ENCODE measurements at regions not wholly inside any gene's neighbourhood (a gene's known extent, or its start where the extent isn't known, plus 50 kb on each side); places are given as distances from the start of the nearest gene placed in this dataset.

DNA sequence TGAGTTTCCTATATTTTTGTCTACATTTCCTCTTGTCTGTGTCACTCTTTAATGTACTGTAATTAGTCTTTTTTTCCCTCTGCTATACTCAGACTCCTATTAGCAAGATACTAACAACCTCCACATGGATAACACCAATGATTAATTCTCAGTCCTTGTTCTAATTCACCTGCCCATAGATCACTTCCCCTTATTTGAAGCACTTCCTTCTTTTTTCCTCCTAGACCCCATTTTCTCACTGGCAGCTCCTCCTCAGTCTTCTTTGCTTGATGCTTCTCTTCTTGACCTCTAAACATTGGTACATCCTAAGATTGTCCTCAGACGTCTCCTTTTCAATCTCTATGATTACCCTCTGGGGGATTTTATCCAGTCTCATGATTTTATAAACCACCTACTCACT lies 98.2 kb upstream of the IMMP2L start:
- TF ChIP-seq, protein P1, sequence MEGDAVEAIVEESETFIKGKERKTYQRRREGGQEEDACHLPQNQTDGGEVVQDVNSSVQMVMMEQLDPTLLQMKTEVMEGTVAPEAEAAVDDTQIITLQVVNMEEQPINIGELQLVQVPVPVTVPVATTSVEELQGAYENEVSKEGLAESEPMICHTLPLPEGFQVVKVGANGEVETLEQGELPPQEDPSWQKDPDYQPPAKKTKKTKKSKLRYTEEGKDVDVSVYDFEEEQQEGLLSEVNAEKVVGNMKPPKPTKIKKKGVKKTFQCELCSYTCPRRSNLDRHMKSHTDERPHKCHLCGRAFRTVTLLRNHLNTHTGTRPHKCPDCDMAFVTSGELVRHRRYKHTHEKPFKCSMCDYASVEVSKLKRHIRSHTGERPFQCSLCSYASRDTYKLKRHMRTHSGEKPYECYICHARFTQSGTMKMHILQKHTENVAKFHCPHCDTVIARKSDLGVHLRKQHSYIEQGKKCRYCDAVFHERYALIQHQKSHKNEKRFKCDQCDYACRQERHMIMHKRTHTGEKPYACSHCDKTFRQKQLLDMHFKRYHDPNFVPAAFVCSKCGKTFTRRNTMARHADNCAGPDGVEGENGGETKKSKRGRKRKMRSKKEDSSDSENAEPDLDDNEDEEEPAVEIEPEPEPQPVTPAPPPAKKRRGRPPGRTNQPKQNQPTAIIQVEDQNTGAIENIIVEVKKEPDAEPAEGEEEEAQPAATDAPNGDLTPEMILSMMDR (IDR thresholded peaks at IDR 0.05) = no peak
- TF ChIP-seq POLR2A (IDR thresholded peaks at IDR 0.05) = no peak
- TF ChIP-seq EP300 (IDR thresholded peaks at IDR 0.05) = no peak
- TF ChIP-seq POLR2AphosphoS5 (IDR thresholded peaks at IDR 0.05) = no peak
